ENCODE measurements at regions not wholly inside any gene's neighbourhood (a gene's known extent, or its start where the extent isn't known, plus 50 kb on each side); places are given as distances from the start of the nearest gene placed in this dataset.
"Not testable (repeated sequence)": the region's sequence is repeated elsewhere in the genome, so short reads cannot be mapped to it uniquely, and the experiment has no call there.

DNA sequence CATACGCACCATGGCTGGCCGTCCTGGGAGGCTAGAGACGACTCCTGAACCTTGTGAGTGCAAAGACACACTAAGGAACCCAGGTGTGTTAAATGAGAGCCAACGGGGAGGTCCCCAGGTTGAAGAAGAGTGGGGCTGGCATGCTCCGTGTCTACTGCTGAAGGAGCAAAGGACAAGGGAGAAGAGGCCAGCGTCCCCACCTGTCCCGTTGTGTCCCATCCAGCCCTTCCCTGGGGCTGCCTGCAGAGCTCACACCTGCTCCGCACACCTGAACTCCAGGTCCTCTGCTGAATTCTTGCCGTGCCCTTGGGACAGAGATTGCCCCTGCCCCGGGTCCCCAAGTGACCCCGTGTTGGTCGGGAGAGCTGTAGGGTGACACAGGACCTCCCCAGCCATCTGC, 69.6 kb downstream of the PNMA6F start:
- H3K4me3 ChIP-seq (replicated peaks in 1 of 3; ENCODE audit: insufficient read depth in 1 of 3, low read depth in 1 of 3, low read length in 3 of 3); H3K27ac ChIP-seq (ENCODE audit: insufficient read depth, low read depth, low read length); CTCF ChIA-PET; H3K9me1 ChIP-seq (replicated peaks; ENCODE audit: control insufficient read depth, extremely low read depth, insufficient read depth, low read length); BruUV-seq (replicated peaks); H3K36me3 ChIP-seq (ENCODE audit: control insufficient read depth in 2 of 2, extremely low read depth in 1 of 2, insufficient read depth in 2 of 2, low read length in 2 of 2); H4K20me1 ChIP-seq (replicated peaks; ENCODE audit: control insufficient read depth, extremely low read depth, insufficient read depth, low read length); H3K4me1 ChIP-seq (ENCODE audit: control insufficient read depth, extremely low read depth, insufficient read depth, low read length); H3K9ac ChIP-seq (replicated peaks; ENCODE audit: extremely low read depth, insufficient read depth, low read length); POLR2A ChIA-PET; H3K4me2 ChIP-seq (ENCODE audit: insufficient read depth, low read length); intact Hi-C loops (cut with micrococcal nuclease); FAIRE-seq; H3K9me3 ChIP-seq (replicated peaks; ENCODE audit: control insufficient read depth, insufficient read depth, low read length); DNase-seq (ENCODE audit: low read depth, low spot score); dilution Hi-C loops (cut with MboI; ENCODE audit: extremely low pct_ligation_motif_present, low sequenced_read_pairs); H2AFZ ChIP-seq (ENCODE audit: low read depth, low read length); H3K27me3 ChIP-seq (ENCODE audit: control insufficient read depth in 2 of 2, insufficient read depth in 2 of 2, low read length in 2 of 2); H3K79me2 ChIP-seq (ENCODE audit: control insufficient read depth, insufficient read depth, low read length): not testable (repeated sequence)

DNA sequence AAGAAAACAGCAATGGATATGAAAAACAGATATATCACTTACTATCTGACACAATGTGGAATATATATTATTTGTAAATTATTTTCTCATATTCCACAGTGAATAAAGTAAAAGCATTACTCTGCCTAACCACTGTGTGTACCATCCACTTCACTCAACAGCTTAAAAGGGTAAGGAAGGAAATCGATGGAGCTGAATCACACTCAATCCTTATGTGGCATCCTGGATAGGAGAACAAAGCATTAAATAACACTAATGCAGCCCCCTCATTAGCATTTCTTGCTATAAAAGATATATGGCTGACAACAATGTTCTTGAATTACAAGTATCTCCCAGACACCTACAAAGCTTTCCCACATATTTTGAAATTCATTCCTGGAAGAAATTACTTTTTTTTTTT, 70.8 kb downstream of the PNMA6F start:
- BruUV-seq (replicated peaks); DNase-seq (ENCODE audit: low read depth, low spot score): not testable (repeated sequence)

DNA sequence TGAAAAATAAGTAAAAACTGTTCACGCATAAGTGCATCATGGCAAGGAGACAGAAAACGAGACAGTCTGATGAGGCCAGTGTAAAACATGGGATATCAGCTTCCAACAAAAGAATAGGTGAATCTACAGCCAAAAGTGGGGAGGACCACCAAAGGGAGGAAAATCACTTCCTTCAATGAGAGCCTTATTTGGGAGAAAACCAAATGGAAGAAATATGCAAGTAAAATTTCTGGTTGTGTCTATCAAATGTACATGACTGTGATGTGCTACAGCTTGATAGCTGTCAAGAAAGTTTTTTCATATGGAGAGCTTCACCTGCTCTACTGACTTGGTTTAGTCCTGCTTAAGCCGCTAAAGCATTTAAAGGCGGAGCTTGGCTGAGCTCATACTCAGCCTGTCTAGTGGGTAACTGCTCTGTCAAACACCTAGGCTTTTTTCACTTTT, 66.2 kb downstream of the MAGEA1 start:
- BruUV-seq (replicated peaks), result no TSS peak
- no peak overlapping the region for H3K9ac ChIP-seq (replicated peaks; ENCODE audit: extremely low read depth, insufficient read depth, low read length)
- H3K27me3 ChIP-seq (ENCODE audit: control insufficient read depth in 2 of 2, insufficient read depth in 2 of 2, low read length in 2 of 2), result peaks cover 0 to 9% of the 10 kb centered on the region in 2 experiments
- H4K20me1 ChIP-seq (replicated peaks; ENCODE audit: control insufficient read depth, extremely low read depth, insufficient read depth, low read length), result no peaks in the 10 kb centered on the region
- no peaks in the 10 kb centered on the region for H3K4me1 ChIP-seq (ENCODE audit: control insufficient read depth, extremely low read depth, insufficient read depth, low read length)
- no peaks in the 10 kb centered on the region for H3K9me3 ChIP-seq (replicated peaks; ENCODE audit: control insufficient read depth, insufficient read depth, low read length)
- dilution Hi-C loops (cut with MboI; ENCODE audit: extremely low pct_ligation_motif_present, low sequenced_read_pairs), result no loop called here
- no peak overlapping the region for H2AFZ ChIP-seq (ENCODE audit: low read depth, low read length)
- H3K4me2 ChIP-seq (ENCODE audit: insufficient read depth, low read length), result no peak overlapping the region
- H3K79me2 ChIP-seq (ENCODE audit: control insufficient read depth, insufficient read depth, low read length), result no peaks in the 10 kb centered on the region
- DNase-seq (ENCODE audit: low read depth, low spot score) (peak; percentile 0), FAIRE-seq (no peak)
- H3K36me3 ChIP-seq (ENCODE audit: control insufficient read depth in 2 of 2, extremely low read depth in 1 of 2, insufficient read depth in 2 of 2, low read length in 2 of 2), result no peaks in the 10 kb centered on the region
- H3K4me3 ChIP-seq (replicated peaks in 1 of 3; ENCODE audit: insufficient read depth in 1 of 3, low read depth in 1 of 3, low read length in 3 of 3), result no peak overlapping the region
- TF ChIP-seq POLR2A (IDR thresholded peaks at IDR 0.05; ENCODE audit: low read depth, low read length), result no peak
- TF ChIP-seq MYC (IDR thresholded peaks at IDR 0.05; ENCODE audit: low read depth, low read length), result no peak
- no peak for TF ChIP-seq POLR2AphosphoS5 (IDR thresholded peaks at IDR 0.05; ENCODE audit: insufficient read depth, low read depth, low read length)
- no peak for TF ChIP-seq JUN (IDR thresholded peaks at IDR 0.05; ENCODE audit: borderline replicate concordance, insufficient read depth, insufficient read length, low read depth)
- TF ChIP-seq, protein P1, sequence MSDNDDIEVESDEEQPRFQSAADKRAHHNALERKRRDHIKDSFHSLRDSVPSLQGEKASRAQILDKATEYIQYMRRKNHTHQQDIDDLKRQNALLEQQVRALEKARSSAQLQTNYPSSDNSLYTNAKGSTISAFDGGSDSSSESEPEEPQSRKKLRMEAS (IDR thresholded peaks at IDR 0.05; ENCODE audit: insufficient read depth, insufficient read length), result no peak
- TF ChIP-seq EZH2 (IDR thresholded peaks at IDR 0.05; ENCODE audit: borderline replicate concordance, low read depth, low read length, severe bottlenecking), result no peak
- no peak for TF ChIP-seq FOS (IDR thresholded peaks at IDR 0.05; ENCODE audit: borderline replicate concordance, insufficient read depth, low read length)
- TF ChIP-seq, protein P2, sequence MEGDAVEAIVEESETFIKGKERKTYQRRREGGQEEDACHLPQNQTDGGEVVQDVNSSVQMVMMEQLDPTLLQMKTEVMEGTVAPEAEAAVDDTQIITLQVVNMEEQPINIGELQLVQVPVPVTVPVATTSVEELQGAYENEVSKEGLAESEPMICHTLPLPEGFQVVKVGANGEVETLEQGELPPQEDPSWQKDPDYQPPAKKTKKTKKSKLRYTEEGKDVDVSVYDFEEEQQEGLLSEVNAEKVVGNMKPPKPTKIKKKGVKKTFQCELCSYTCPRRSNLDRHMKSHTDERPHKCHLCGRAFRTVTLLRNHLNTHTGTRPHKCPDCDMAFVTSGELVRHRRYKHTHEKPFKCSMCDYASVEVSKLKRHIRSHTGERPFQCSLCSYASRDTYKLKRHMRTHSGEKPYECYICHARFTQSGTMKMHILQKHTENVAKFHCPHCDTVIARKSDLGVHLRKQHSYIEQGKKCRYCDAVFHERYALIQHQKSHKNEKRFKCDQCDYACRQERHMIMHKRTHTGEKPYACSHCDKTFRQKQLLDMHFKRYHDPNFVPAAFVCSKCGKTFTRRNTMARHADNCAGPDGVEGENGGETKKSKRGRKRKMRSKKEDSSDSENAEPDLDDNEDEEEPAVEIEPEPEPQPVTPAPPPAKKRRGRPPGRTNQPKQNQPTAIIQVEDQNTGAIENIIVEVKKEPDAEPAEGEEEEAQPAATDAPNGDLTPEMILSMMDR (IDR thresholded peaks at IDR 0.05; ENCODE audit: extremely low read depth in 1 of 2, insufficient read depth in 1 of 2, low read depth in 1 of 2, low read length in 2 of 2), result no peak
- intact Hi-C loops (cut with micrococcal nuclease), result no loop called here
- H3K9me1 ChIP-seq (replicated peaks; ENCODE audit: control insufficient read depth, extremely low read depth, insufficient read depth, low read length), result no peaks in the 10 kb centered on the region
- CTCF ChIA-PET, result interaction anchor here (0.9 kb wide), 1 partner anchor 23 kb away, joined by 3 read pairs; no protein-coding TSS in a partner anchor
- H3K27ac ChIP-seq (ENCODE audit: insufficient read depth, low read depth, low read length), result no peak overlapping the region
- POLR2A ChIA-PET, result no interaction called here

More for the DNA sequence above, 70.8 kb downstream of the PNMA6F start:
- intact Hi-C loops (cut with micrococcal nuclease); H2AFZ ChIP-seq (ENCODE audit: low read depth, low read length); H3K9me3 ChIP-seq (replicated peaks; ENCODE audit: control insufficient read depth, insufficient read depth, low read length); POLR2A ChIA-PET; H3K4me2 ChIP-seq (ENCODE audit: insufficient read depth, low read length); FAIRE-seq; H3K4me3 ChIP-seq (replicated peaks in 1 of 3; ENCODE audit: insufficient read depth in 1 of 3, low read depth in 1 of 3, low read length in 3 of 3); H3K79me2 ChIP-seq (ENCODE audit: control insufficient read depth, insufficient read depth, low read length); H4K20me1 ChIP-seq (replicated peaks; ENCODE audit: control insufficient read depth, extremely low read depth, insufficient read depth, low read length); dilution Hi-C loops (cut with MboI; ENCODE audit: extremely low pct_ligation_motif_present, low sequenced_read_pairs); H3K9me1 ChIP-seq (replicated peaks; ENCODE audit: control insufficient read depth, extremely low read depth, insufficient read depth, low read length); CTCF ChIA-PET; H3K4me1 ChIP-seq (ENCODE audit: control insufficient read depth, extremely low read depth, insufficient read depth, low read length); H3K27ac ChIP-seq (ENCODE audit: insufficient read depth, low read depth, low read length); H3K36me3 ChIP-seq (ENCODE audit: control insufficient read depth in 2 of 2, extremely low read depth in 1 of 2, insufficient read depth in 2 of 2, low read length in 2 of 2); H3K9ac ChIP-seq (replicated peaks; ENCODE audit: extremely low read depth, insufficient read depth, low read length); H3K27me3 ChIP-seq (ENCODE audit: control insufficient read depth in 2 of 2, insufficient read depth in 2 of 2, low read length in 2 of 2): not testable (repeated sequence)
